MM.1S (cell line): ENCODE measurements at regions not wholly inside any gene's neighbourhood (a gene's known extent, or its start where the extent isn't known, plus 50 kb on each side); places are given as distances from the start of the nearest gene placed in this dataset.

Experiments used
- DNase-seq: peaks from one replicate; pipeline ENCODE4 v3.0.0-alpha.2; 2015
- H2AFZ ChIP-seq: fragments of 300-600 bp; sonication (generic); 2 replicates; pipeline ENCODE4 v1.6.0; 2016; ENCODE audit warnings: antibody characterized with exemption, low read length
- H3F3A ChIP-seq: fragments of 300-600 bp; sonication (generic); 2 replicates; pipeline ENCODE4 v1.6.1; 2016; ENCODE audit warnings: mild to moderate bottlenecking, antibody characterized with exemption, low read length, moderate library complexity, mixed read lengths; ENCODE audit not compliant: insufficient read depth
- H3K27ac ChIP-seq: fragments of 300-600 bp; sonication (generic); 2 replicates; pipeline ENCODE4 v1.5.1; 2016; ENCODE audit warnings: mild to moderate bottlenecking, low read length
- H3K27me3 ChIP-seq: fragments of 300-600 bp; sonication (generic); replicated peaks from 2 replicates; pipeline ENCODE4 v1.6.0; 2016; ENCODE audit warnings: low read length; ENCODE audit not compliant: insufficient read depth
- H3K36me3 ChIP-seq: fragments of 300-600 bp; sonication (generic); replicated peaks from 2 replicates; pipeline ENCODE4 v1.6.1; 2016; ENCODE audit warnings: mild to moderate bottlenecking, low read length, mixed read lengths; ENCODE audit not compliant: insufficient read depth
- H3K4me1 ChIP-seq: fragments of 300-600 bp; sonication (generic); 2 replicates; pipeline ENCODE4 v1.6.1; 2016; ENCODE audit warnings: low read length, mixed read lengths
- H3K4me2 ChIP-seq: fragments of 300-600 bp; sonication (generic); 2 replicates; pipeline ENCODE4 v1.6.0; 2016; ENCODE audit warnings: low read depth, low read length
- H3K4me3 ChIP-seq: fragments of 300-600 bp; sonication (generic); 2 replicates; pipeline ENCODE4 v1.5.1; 2016; ENCODE audit warnings: low read length, mixed read lengths
- H3K79me2 ChIP-seq: fragments of 300-600 bp; sonication (generic); 2 replicates; pipeline ENCODE4 v1.6.1; 2016; ENCODE audit warnings: mixed run types, low read length, mixed read lengths
- H3K9ac ChIP-seq: fragments of 300-600 bp; sonication (generic); 2 replicates; pipeline ENCODE4 v1.6.1; 2016; ENCODE audit warnings: low read length, mixed read lengths
- H3K9me2 ChIP-seq: fragments of 300-600 bp; sonication (generic); replicated peaks from 2 replicates; pipeline ENCODE4 v1.6.1; 2016; ENCODE audit warnings: mild to moderate bottlenecking, low read length, mixed read lengths; ENCODE audit not compliant: insufficient read depth
- H3K9me3 ChIP-seq: fragments of 300-600 bp; sonication (generic); replicated peaks from 2 replicates; pipeline ENCODE4 v1.6.1; 2016; ENCODE audit warnings: mild to moderate bottlenecking, low read length, mixed read lengths; ENCODE audit not compliant: insufficient read depth
- H4K20me1 ChIP-seq: fragments of 300-600 bp; sonication (generic); 2 replicates; pipeline ENCODE4 v1.6.1; 2016; ENCODE audit warnings: mild to moderate bottlenecking, low read length, moderate library complexity, mixed read lengths; ENCODE audit not compliant: insufficient read depth
- EZH2 ChIP-seq: fragments of 300-600 bp; sonication (generic); optimal IDR thresholded peaks from 2 replicates; pipeline ENCODE3; 2017; ENCODE audit warnings: low read depth, mild to moderate bottlenecking, antibody characterized with exemption, low read length, mixed read lengths
- EZH2phosphoT487 ChIP-seq: fragments of 300-600 bp; sonication (generic); IDR thresholded peaks from 2 replicates; pipeline ENCODE4 v1.6.1; 2018; ENCODE audit warnings: antibody characterized with exemption, low read length
- TF ChIP-seq, protein P1 (sequence below): fragments of 300-600 bp; sonication (generic); IDR thresholded peaks from 2 replicates; pipeline ENCODE4 v1.5.1; 2016; ENCODE audit warnings: antibody characterized with exemption, low read length, mixed read lengths

DNA sequence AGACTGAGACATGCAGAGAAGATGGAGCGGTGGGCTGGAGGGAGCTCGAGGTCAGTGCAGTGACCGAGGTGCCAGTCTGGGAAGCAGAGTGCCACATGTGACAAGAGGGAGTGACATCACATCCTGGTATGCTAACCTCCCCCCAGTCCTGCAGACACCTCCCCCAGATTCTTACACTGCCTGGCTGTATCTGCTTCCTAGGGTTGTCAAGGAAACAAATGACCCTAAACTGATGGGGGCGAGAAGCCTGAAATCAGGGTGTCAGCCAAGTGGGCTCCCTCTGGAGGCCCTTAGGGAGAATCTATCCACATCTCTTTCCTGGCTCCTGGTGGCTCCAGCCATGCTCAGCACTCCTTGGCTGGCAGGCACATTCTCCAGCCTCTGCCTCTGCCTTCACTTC, 316.1 kb upstream of the ZMIZ1 start:
- Histone ChIP-seq H4K20me1 (no peaks in the 10 kb centered on the region), H3K27me3 (no peaks in the 10 kb centered on the region), H3F3A (no peaks in the 10 kb centered on the region), H3K27ac (no peak overlapping the region), H3K36me3 (no peaks in the 10 kb centered on the region), H3K9me2 (no peaks in the 10 kb centered on the region), H3K79me2 (no peaks in the 10 kb centered on the region), H3K4me2 (no peak overlapping the region), H3K4me3 (no peak overlapping the region), H3K9ac (no peak overlapping the region), H2AFZ (no peak overlapping the region), H3K4me1 (no peaks in the 10 kb centered on the region), H3K9me3 (no peaks in the 10 kb centered on the region)
- TF ChIP-seq, protein P1, sequence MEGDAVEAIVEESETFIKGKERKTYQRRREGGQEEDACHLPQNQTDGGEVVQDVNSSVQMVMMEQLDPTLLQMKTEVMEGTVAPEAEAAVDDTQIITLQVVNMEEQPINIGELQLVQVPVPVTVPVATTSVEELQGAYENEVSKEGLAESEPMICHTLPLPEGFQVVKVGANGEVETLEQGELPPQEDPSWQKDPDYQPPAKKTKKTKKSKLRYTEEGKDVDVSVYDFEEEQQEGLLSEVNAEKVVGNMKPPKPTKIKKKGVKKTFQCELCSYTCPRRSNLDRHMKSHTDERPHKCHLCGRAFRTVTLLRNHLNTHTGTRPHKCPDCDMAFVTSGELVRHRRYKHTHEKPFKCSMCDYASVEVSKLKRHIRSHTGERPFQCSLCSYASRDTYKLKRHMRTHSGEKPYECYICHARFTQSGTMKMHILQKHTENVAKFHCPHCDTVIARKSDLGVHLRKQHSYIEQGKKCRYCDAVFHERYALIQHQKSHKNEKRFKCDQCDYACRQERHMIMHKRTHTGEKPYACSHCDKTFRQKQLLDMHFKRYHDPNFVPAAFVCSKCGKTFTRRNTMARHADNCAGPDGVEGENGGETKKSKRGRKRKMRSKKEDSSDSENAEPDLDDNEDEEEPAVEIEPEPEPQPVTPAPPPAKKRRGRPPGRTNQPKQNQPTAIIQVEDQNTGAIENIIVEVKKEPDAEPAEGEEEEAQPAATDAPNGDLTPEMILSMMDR: no peak
- no peak for TF ChIP-seq EZH2
- TF ChIP-seq EZH2phosphoT487: no peak
- DNase-seq: no peak

DNA sequence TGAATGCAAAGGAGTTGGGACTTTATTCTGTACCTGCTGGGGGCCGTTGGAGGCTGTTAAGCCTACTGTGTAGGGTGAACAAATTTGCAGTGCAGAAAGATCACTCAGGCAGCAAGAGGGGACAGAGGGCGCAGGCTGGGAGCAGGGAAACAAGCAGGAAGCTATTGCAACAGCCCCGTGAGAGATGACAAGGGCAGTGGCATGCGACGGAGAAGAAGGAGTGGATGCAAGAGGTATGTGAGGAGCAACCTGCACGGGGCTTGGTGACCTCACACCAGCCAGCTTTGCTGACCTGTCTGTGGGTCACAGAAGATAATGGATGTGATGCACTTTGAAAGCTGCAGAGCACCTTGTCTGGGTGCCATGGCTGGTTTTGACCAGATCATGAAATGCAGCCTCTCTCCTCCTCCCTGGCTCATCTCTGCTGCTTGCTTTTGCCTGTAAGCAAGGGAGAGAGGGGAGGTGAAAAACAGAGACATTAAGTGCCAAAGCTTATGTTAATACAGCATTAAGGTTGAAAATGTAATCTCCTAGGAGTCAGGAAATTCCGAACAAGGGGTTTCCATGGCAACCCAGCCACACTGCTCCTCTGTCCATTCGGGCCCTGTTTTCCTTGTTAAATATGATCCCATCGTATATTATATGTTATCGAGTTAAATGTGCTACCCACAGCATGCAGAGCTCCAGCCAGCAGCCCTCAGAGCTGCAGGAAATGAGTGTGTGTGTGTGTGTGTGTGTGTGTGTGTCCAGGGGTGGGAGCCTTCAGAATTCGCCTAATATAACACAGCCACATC, 314.3 kb upstream of the ZMIZ1 start:
- Histone ChIP-seq H3K9ac (no peak overlapping the region), H3F3A (no peaks in the 10 kb centered on the region), H3K4me3 (no peak overlapping the region), H3K9me2 (no peaks in the 10 kb centered on the region), H3K27ac (no peak overlapping the region), H3K4me1 (no peaks in the 10 kb centered on the region), H3K27me3 (no peaks in the 10 kb centered on the region), H3K4me2 (no peak overlapping the region), H3K79me2 (no peaks in the 10 kb centered on the region), H2AFZ (no peak overlapping the region), H3K36me3 (no peaks in the 10 kb centered on the region), H4K20me1 (no peaks in the 10 kb centered on the region), H3K9me3 (no peaks in the 10 kb centered on the region)
- no peak for DNase-seq
- TF ChIP-seq, protein P1: no peak
- TF ChIP-seq EZH2: no peak
- TF ChIP-seq EZH2phosphoT487: no peak

DNA sequence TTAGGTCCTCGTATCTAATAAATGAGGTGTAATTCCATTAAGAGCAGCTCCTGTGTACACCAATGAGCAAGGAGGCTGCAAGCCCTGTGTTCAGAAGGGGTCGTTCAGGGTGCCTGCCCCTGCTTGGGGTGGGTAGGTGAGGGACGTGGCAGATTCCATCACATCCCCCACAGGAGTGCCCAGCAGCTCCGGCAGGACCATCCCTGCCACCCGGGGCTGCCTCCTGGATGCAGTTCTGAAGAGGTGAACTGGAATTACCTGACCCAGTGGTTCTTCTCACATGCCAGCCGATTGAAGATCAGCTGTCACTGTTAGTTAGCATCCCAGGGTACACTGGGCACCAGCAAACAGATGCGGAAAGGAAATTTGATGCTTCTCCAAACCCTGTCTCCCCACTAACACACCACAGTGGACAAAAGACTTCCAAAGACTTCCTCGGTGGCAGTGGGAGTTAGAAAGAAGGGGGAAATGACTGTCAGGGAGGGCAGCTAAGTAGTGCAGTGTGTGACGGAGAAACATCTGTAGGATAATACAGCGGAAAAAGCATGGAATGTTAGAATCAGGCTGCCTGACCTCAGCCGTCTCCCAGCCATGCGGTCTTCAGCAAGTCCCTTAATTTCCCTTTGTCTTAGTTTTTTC, 313.6 kb upstream of the ZMIZ1 start:
- H4K20me1 ChIP-seq: no peaks in the 10 kb centered on the region
- H2AFZ ChIP-seq: no peak overlapping the region
- H3K9ac ChIP-seq: no peak overlapping the region
- H3K4me1 ChIP-seq: no peaks in the 10 kb centered on the region
- H3K9me3 ChIP-seq: no peaks in the 10 kb centered on the region
- no peaks in the 10 kb centered on the region for H3K9me2 ChIP-seq
- no peak overlapping the region for H3K27ac ChIP-seq
- H3K79me2 ChIP-seq: no peaks in the 10 kb centered on the region
- H3K36me3 ChIP-seq: no peaks in the 10 kb centered on the region
- DNase-seq: no peak
- H3K4me2 ChIP-seq: no peak overlapping the region
- TF ChIP-seq EZH2: no peak
- TF ChIP-seq EZH2phosphoT487: no peak
- TF ChIP-seq, protein P1: no peak
- H3K27me3 ChIP-seq: no peaks in the 10 kb centered on the region
- H3K4me3 ChIP-seq: no peak overlapping the region
- no peaks in the 10 kb centered on the region for H3F3A ChIP-seq
